ENCODE measurements at regions not wholly inside any gene's neighbourhood (a gene's known extent, or its start where the extent isn't known, plus 50 kb on each side); places are given as distances from the start of the nearest gene placed in this dataset.

GRCh38 chr4:27702730-27703431 lies 842.2 kb downstream of the STIM2 start:
- no peak for TF ChIP-seq EZH2 (IDR thresholded peaks at IDR 0.05; ENCODE audit: insufficient read depth, poor library complexity, severe bottlenecking)
- TF ChIP-seq EZH2phosphoT487 (IDR thresholded peaks at IDR 0.05; ENCODE audit: insufficient read depth, low read depth): no peak
